ENCODE measurements at regions not wholly inside any gene's neighbourhood (a gene's known extent, or its start where the extent isn't known, plus 50 kb on each side); places are given as distances from the start of the nearest gene placed in this dataset.
"Not testable (repeated sequence)": the region's sequence is repeated elsewhere in the genome, so short reads cannot be mapped to it uniquely, and the experiment has no call there.

GRCh38 chr5:29161399-29162291 lies 2031.8 kb upstream of the CDH6 start:
- no peak for DNase-seq (ENCODE audit: insufficient read length, low spot score)
- FAIRE-seq, result no peak

- FAIRE-seq (no peak), DNase-seq (ENCODE audit: insufficient read length, low spot score) (no peak)
Observed at GRCh38 chr5:29157975-29158374, 2035.5 kb upstream of the CDH6 start.

- no peak for DNase-seq (ENCODE audit: insufficient read length, low spot score)
- FAIRE-seq, result no peak
Observed at GRCh38 chr5:29150840-29151239, 2042.6 kb upstream of the CDH6 start.

- no peak for FAIRE-seq
- DNase-seq (ENCODE audit: insufficient read length, low spot score), result no peak
Observed at GRCh38 chr5:29148581-29148980, 2044.9 kb upstream of the CDH6 start.

- DNase-seq (ENCODE audit: insufficient read length, low spot score) (no peak), FAIRE-seq (no peak)
Observed at GRCh38 chr5:29148073-29148472, 2045.4 kb upstream of the CDH6 start.

- DNase-seq (ENCODE audit: insufficient read length, low spot score), result no peak
- FAIRE-seq, result no peak
Observed at GRCh38 chr5:29143266-29143665, 2050.2 kb upstream of the CDH6 start.

- DNase-seq (ENCODE audit: insufficient read length, low spot score), result no peak
- FAIRE-seq, result no peak
Observed at GRCh38 chr5:29134418-29134817, 2059.1 kb upstream of the CDH6 start.

GRCh38 chr5:29131285-29131684 lies 2062.2 kb upstream of the CDH6 start:
- FAIRE-seq, result no peak
- DNase-seq (ENCODE audit: insufficient read length, low spot score), result no peak

GRCh38 chr5:29130786-29131185 lies 2062.7 kb upstream of the CDH6 start:
- FAIRE-seq (no peak), DNase-seq (ENCODE audit: insufficient read length, low spot score) (no peak)

GRCh38 chr5:29127524-29128156 lies 2065.8 kb upstream of the CDH6 start:
- not testable (repeated sequence) for FAIRE-seq; DNase-seq (ENCODE audit: insufficient read length, low spot score)

- not testable (repeated sequence) for FAIRE-seq
Observed at GRCh38 chr5:29126462-29126861, 2067.0 kb upstream of the CDH6 start.

GRCh38 chr5:29122306-29122705 lies 2071.2 kb upstream of the CDH6 start:
- FAIRE-seq (no peak), DNase-seq (ENCODE audit: insufficient read length, low spot score) (no peak)

More at GRCh38 chr5:29126462-29126861, 2067.0 kb upstream of the CDH6 start:
- DNase-seq (ENCODE audit: insufficient read length, low spot score), result not testable (repeated sequence)

GRCh38 chr5:29114331-29114768 lies 2076.0 kb upstream of the CDH9 start:
- DNase-seq (ENCODE audit: insufficient read length, low spot score) (no peak), FAIRE-seq (no peak)

GRCh38 chr5:29113516-29113915 lies 2075.1 kb upstream of the CDH9 start:
- FAIRE-seq (no peak), DNase-seq (ENCODE audit: insufficient read length, low spot score) (no peak)

GRCh38 chr5:29099585-29099984 lies 2061.2 kb upstream of the CDH9 start:
- DNase-seq (ENCODE audit: insufficient read length, low spot score), result no peak
- no peak for FAIRE-seq

GRCh38 chr5:29089591-29090130 lies 2051.3 kb upstream of the CDH9 start:
- FAIRE-seq, result no peak
- DNase-seq (ENCODE audit: insufficient read length, low spot score), result no peak

- FAIRE-seq, result no peak
Observed at GRCh38 chr5:29085142-29085541, 2046.8 kb upstream of the CDH9 start.

GRCh38 chr5:29079771-29080170 lies 2041.4 kb upstream of the CDH9 start:
- FAIRE-seq (no peak), DNase-seq (ENCODE audit: insufficient read length, low spot score) (no peak)

More at GRCh38 chr5:29085142-29085541, 2046.8 kb upstream of the CDH9 start:
- DNase-seq (ENCODE audit: insufficient read length, low spot score), result no peak

- FAIRE-seq (no peak), DNase-seq (ENCODE audit: insufficient read length, low spot score) (no peak)
Observed at GRCh38 chr5:29077451-29077850, 2039.1 kb upstream of the CDH9 start.

- DNase-seq (ENCODE audit: insufficient read length, low spot score), result no peak
- no peak for FAIRE-seq
Observed at GRCh38 chr5:29069104-29069402, 2030.7 kb upstream of the CDH9 start.

GRCh38 chr5:29061381-29061780 lies 2023.0 kb upstream of the CDH9 start:
- DNase-seq (ENCODE audit: insufficient read length, low spot score), result no peak
- no peak for FAIRE-seq

- FAIRE-seq, result no peak
- no peak for DNase-seq (ENCODE audit: insufficient read length, low spot score)
Observed at GRCh38 chr5:29054694-29055093, 2016.3 kb upstream of the CDH9 start.

Data from GM19239 (cell line).